Upper lobe of left lung (tissue), 4 donors: ENCODE measurements at regions not wholly inside any gene's neighbourhood (a gene's known extent, or its start where the extent isn't known, plus 50 kb on each side); places are given as distances from the start of the nearest gene placed in this dataset.

Source experiments
- CTCF ChIP-seq, 6 experiments: fragments of 450-650 bp in 4 of 6; fragments of 200-600 bp in 2 of 6; sonication (generic) in 2 of 6; IDR thresholded peaks; one replicate each; pipeline ENCODE4 v1.5.1; 2016 to 2019; ENCODE audit warnings: antibody characterized with exemption in 6 of 6
- POLR2AphosphoS5 ChIP-seq, 2 donors: sonication (generic); formaldehyde crosslinking; IDR thresholded peaks; one replicate each; pipeline ENCODE4 v1.5.1; 2017; ENCODE audit warnings: antibody characterized with exemption in 2 of 2

GRCh38 chr13:47869776-47870175, 131.3 kb downstream of the SUCLA2 start:
- TF ChIP-seq CTCF (IDR thresholded peaks at IDR 0.05) (no peak), POLR2AphosphoS5 (IDR thresholded peaks at IDR 0.05) (no peak)
